ENCODE measurements at regions not wholly inside any gene's neighbourhood (a gene's known extent, or its start where the extent isn't known, plus 50 kb on each side); places are given as distances from the start of the nearest gene placed in this dataset.

DNA sequence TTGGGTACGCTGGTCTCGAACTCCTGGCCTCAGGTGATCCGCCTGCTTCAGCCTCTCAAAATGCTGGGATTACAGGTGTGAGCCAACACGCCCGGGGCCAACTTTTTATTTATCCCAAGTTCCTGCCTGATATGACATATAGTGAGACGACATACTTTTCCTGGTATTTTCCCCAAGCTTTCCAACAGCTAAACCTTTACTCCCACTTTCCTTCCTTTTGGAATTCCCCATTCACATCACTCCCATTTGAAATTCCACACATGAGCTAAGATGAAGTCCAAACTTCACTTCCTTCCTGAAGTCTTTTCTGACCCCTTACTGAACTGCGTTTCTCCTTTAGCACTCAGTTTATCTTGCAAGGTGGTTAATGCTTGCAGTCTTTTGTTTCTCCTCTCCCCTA, 64.1 kb downstream of the S1PR1 start:
- H3K4me1 ChIP-seq (ENCODE audit: control insufficient read depth in 2 of 3, insufficient read depth in 2 of 3, low read depth in 1 of 3, low read length in 3 of 3), result no peaks in the 10 kb centered on the region
- no peak for DNase-seq
- H3K27me3 ChIP-seq (ENCODE audit: control insufficient read depth, insufficient read depth, low read length), result no peaks in the 10 kb centered on the region
- no peaks in the 10 kb centered on the region for H3K36me3 ChIP-seq (ENCODE audit: control insufficient read depth in 2 of 3, insufficient read depth in 3 of 3, low read length in 3 of 3)
- intact Hi-C loops (cut with DNase I), result no loop called here
- FAIRE-seq, result no peak
- H3K9ac ChIP-seq (ENCODE audit: low read length in 3 of 3), result no peak overlapping the region
- no peaks in the 10 kb centered on the region for H3K9me3 ChIP-seq (ENCODE audit: control insufficient read depth in 2 of 3, insufficient read depth in 1 of 3, low read length in 3 of 3)
- no peak overlapping the region for H3K27ac ChIP-seq (ENCODE audit: low read depth in 2 of 2, low read length in 2 of 2)
- no peak for TF ChIP-seq CTCF (IDR thresholded peaks at IDR 0.05; ENCODE audit: borderline replicate concordance, extremely low read depth, insufficient read depth)
- no peak overlapping the region for H3K4me3 ChIP-seq (ENCODE audit: low read length in 3 of 3)

- H3K9me3 ChIP-seq (ENCODE audit: control insufficient read depth in 2 of 3, insufficient read depth in 1 of 3, low read length in 3 of 3), result no peaks in the 10 kb centered on the region
- DNase-seq (peak in 4 of 5 donors; percentile 59 to 62 (median 61)), FAIRE-seq (no peak)
- intact Hi-C loops (cut with DNase I), result no loop called here
- no peaks in the 10 kb centered on the region for H3K27me3 ChIP-seq (ENCODE audit: control insufficient read depth, insufficient read depth, low read length)
- H3K4me1 ChIP-seq (ENCODE audit: control insufficient read depth in 2 of 3, insufficient read depth in 2 of 3, low read depth in 1 of 3, low read length in 3 of 3), result no peaks in the 10 kb centered on the region
- no peak overlapping the region for H3K4me3 ChIP-seq (ENCODE audit: low read length in 3 of 3)
- no peaks in the 10 kb centered on the region for H3K36me3 ChIP-seq (ENCODE audit: control insufficient read depth in 2 of 3, insufficient read depth in 3 of 3, low read length in 3 of 3)
- no peak overlapping the region for H3K27ac ChIP-seq (ENCODE audit: low read depth in 2 of 2, low read length in 2 of 2)
- no peak for TF ChIP-seq CTCF (IDR thresholded peaks at IDR 0.05; ENCODE audit: borderline replicate concordance, extremely low read depth, insufficient read depth)
- H3K9ac ChIP-seq (ENCODE audit: low read length in 3 of 3), result no peak overlapping the region
Observed at GRCh38 chr1:101301446-101302057, 64.7 kb downstream of the S1PR1 start.

- Histone ChIP-seq H3K27me3 (ENCODE audit: control insufficient read depth, insufficient read depth, low read length) (no peaks in the 10 kb centered on the region), H3K36me3 (ENCODE audit: control insufficient read depth in 2 of 3, insufficient read depth in 3 of 3, low read length in 3 of 3) (no peaks in the 10 kb centered on the region), H3K9ac (ENCODE audit: low read length in 3 of 3) (no peak overlapping the region), H3K27ac (ENCODE audit: low read depth in 2 of 2, low read length in 2 of 2) (no peak overlapping the region), H3K9me3 (ENCODE audit: control insufficient read depth in 2 of 3, insufficient read depth in 1 of 3, low read length in 3 of 3) (no peaks in the 10 kb centered on the region), H3K4me3 (ENCODE audit: low read length in 3 of 3) (no peak overlapping the region), H3K4me1 (ENCODE audit: control insufficient read depth in 2 of 3, insufficient read depth in 2 of 3, low read depth in 1 of 3, low read length in 3 of 3) (no peaks in the 10 kb centered on the region)
- FAIRE-seq, result no peak
- no peak for DNase-seq
- intact Hi-C loops (cut with DNase I), result no loop called here
- TF ChIP-seq CTCF (IDR thresholded peaks at IDR 0.05; ENCODE audit: borderline replicate concordance, extremely low read depth, insufficient read depth), result no peak
Observed at GRCh38 chr1:101302831-101303511, 66.2 kb downstream of the S1PR1 start.
